ENCODE measurements at regions not wholly inside any gene's neighbourhood (a gene's known extent, or its start where the extent isn't known, plus 50 kb on each side); places are given as distances from the start of the nearest gene placed in this dataset.
"Not testable (repeated sequence)": the region's sequence is repeated elsewhere in the genome, so short reads cannot be mapped to it uniquely, and the experiment has no call there.

DNA sequence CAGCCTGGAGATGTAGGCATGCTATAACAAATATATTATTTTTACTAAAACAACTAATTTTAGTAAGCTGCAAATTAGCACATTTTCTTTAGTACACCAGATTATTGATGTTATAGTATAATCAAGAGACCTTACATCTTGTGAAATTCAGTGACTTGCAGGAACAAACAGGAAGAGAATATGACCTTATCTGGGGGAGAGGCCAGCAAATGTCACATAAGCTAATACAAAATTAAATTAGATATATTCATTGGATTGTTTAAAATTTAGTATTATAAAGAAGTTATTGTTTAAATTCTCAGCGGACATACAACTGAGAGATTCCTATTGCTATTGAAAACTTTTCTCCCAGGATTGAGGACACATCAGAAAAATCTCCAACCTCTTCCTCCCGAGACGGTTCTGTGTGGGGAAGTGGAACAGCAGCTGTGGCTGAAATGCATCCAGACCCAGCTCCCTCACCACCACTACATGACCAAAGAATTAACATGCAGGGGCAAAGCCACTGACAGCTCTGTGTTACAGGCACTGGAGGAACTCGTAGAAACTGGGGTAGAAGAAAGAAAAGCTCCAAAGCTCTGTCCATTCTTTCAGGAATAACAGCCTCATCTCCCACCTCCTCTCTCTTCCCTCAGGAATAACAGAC is 744.2 kb downstream of the TMEM121 start:
- TF ChIP-seq, protein P1, sequence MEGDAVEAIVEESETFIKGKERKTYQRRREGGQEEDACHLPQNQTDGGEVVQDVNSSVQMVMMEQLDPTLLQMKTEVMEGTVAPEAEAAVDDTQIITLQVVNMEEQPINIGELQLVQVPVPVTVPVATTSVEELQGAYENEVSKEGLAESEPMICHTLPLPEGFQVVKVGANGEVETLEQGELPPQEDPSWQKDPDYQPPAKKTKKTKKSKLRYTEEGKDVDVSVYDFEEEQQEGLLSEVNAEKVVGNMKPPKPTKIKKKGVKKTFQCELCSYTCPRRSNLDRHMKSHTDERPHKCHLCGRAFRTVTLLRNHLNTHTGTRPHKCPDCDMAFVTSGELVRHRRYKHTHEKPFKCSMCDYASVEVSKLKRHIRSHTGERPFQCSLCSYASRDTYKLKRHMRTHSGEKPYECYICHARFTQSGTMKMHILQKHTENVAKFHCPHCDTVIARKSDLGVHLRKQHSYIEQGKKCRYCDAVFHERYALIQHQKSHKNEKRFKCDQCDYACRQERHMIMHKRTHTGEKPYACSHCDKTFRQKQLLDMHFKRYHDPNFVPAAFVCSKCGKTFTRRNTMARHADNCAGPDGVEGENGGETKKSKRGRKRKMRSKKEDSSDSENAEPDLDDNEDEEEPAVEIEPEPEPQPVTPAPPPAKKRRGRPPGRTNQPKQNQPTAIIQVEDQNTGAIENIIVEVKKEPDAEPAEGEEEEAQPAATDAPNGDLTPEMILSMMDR (IDR thresholded peaks at IDR 0.05) = not testable (repeated sequence)
- TF ChIP-seq POLR2A (IDR thresholded peaks at IDR 0.05) = not testable (repeated sequence)

Measured in stomach (tissue), 4 donors.